NCI-H187 (cell line): ENCODE measurements at regions not wholly inside any gene's neighbourhood (a gene's known extent, or its start where the extent isn't known, plus 50 kb on each side); places are given as distances from the start of the nearest gene placed in this dataset.
"Not testable (repeated sequence)": the region's sequence is repeated elsewhere in the genome, so short reads cannot be mapped to it uniquely, and the experiment has no call there.

ENCODE experiments used
- DNase-seq, 2 experiments: peaks; one replicate each; lab custom pipeline; 2025; lab: John Stamatoyannopoulos, UW

DNA sequence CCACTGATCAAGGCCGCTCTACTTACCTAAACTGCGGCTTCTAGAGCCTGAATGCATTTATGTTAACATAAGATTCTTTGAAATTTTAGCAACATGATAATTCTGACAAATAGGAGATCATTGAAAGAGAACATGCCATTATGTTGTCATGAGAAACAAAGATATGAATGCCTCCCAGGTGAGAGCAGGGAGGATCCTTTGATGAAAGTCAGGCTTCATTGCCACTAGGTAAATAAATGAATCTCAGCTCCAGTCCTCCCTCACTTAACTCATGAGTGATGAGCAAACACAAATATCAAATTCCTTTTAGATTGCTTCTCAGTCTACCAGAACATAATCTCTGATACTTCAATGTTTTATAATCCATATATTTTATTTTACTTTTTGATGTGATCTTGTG, 463.2 kb upstream of the CDH7 start:
- peak; percentile 23 to 65 for DNase-seq

DNA sequence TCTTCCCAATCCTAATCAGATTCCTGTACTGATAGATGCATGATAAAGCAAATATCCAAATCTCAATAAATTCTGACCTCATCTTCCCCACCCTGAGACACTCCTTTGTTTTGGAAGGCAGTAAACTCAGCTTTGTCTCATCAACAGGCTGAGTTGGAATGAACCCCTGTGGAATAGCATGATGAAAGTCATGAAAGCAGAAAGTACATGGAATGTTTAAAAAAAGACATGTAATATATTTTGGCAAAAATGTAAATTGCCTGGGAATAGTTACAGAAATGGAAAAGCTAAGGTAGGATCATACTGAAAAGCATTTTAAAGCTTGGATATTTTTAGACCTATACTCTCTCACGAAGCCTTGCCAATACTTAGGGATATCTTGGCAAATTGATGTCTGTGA, 468.7 kb upstream of the CDH7 start:
- no peak for DNase-seq

DNA sequence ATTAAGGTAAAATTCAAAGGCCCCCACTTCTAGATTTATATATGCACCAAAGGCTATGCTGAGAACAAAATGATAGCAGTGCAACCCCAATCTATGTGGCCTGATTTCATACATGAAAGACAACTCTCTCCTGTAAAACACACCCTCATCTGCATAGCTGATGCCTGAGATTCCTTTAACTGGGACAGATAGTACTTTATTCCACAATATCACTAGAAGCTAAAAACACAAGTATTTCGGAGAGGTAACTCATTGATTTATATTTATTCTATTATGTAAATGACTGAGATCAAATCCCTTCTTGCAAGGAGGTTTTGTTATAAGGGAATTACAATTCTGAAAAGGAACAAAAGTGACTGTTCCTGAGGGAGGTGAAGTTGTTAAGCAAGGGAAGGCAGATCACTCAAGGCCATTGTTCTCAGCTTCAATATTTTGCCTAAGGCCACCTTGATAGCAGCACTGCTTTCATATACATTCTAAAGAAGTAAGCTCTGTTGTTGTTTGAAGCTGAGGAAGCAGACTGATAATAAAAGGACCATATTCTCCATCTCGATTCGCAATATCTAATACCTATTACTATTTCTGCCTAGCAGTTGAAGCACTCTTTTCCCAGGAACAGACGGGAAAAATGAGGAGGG, 471.0 kb upstream of the CDH7 start:
- DNase-seq, result no peak

DNA sequence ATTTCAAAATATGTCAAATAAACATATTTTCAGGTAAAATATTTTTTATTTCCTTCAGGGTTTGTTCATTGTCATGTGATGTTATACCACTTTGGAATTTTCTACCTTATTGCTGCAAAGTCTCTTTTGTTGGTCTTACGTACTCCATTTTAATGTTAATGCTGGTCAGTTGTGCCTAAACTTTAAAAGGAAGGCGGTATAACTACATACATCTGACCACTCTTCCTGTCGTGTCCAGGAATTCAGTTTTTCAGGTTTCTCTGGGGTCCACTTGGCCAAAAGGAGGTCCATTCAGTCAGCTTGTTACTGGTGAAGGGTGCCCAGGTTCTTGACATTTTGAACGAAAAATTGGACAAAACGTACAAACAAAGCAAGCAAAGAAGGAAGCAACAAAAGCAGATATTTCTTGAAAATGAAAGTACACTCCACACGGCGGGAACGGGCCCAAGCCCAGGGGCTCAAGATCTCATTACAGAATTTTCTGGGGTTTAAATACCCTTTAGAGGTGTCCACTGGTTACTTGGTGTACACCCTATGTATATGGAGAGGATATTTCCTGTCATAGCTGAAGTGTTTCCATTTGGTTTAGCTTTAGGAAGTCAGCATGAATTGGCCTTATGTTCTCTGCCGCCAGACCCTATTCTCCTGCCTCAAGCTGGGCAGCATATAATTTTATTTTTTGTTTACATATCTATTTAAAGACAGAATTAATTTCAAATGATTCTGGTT, 471.7 kb upstream of the CDH7 start:
- no peak for DNase-seq

DNA sequence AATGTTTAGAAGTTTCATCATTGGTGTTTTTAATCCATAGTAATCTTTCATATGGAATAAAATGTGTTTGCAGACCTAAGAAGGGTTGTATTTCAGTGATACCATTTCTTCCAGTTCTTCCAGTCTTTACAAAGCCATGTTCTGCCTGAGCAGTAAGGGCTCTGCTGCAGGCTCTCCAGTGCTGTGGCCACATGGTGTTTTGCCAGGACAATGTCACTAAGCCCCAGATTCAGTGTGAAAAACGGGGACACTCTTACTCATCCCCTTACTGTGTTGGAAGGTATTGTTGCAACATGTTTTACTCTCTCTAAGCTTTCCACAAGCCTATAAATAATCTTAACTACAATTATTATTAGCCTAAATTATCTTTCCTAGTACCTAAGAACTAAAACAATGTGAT, 481.4 kb upstream of the CDH7 start:
- DNase-seq, result no peak

DNA sequence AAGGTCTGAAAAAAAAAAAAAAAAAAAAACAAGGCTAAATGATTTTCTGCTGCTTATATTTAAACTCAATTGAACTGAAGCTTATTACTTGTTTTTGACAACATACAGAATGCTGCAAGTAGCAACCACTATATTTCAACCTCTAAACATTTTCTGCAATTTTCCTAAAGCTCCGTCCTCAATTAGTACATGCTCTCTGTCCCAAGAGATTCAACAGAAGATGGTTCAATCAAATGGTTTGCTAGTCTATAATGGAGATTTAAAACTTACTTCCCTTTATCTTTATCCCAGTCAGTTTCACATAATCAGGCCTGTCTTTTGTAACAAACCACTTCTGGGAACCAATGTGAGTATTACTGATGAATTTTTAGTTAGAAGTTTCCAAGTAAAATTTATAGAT, 485.1 kb upstream of the CDH7 start:
- no peak for DNase-seq

DNA sequence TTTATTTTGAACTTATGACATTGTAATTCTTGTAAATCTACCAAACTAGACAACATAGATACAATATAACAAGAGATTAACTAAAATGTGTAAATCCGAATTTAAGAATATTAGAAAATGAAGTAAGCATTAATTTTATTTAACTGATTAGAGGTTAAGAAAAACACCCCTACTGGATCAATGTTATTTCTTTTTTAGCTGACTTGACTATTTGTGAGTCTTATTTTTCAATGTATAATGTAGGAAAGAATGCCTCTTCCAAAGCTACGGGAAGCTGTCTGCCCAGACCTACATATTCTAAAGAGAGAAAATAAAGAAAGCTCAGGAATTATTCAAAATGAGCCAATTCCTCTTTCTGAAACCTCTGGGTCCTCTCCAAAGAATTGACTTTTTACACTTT, 490.8 kb upstream of the CDH7 start:
- DNase-seq, result no peak

DNA sequence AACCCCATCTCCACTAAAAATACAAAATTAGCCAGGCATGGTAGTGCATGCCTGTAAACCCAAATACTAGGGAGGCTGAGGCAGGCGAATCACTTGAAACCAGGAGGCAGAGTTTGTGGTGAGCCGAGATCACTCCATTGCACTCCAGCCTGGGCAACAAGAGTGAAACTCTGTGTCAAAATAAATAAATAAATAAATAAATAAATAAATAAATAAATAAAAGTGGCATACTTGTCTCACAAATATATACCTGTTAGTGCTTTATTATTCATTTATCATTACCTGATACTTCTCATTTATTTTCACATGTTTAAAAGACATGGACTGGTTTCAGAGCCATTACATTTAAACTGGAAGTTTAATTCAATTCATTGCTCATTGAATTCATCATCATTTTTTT, 491.4 kb upstream of the CDH7 start:
- DNase-seq, result no peak

DNA sequence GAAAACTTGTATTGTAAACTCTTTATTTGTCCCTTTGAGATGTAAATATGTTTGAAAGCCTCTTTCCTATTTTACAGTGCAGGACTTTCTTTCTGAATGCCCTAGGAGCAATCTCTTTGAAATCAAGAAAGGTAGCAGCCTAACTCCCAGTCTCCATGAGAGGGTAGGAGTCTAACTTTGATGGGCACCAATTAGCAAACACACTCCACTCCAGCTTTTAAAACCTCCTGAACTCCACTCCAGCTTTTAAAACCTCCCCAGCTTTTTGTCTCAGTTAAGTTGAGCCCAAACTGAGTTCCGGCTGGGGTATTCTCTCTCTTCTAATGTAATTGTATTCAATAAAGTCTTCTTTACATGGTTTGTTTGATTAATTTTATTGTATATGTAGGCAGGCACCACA, 493.7 kb upstream of the CDH7 start:
- no peak for DNase-seq

DNA sequence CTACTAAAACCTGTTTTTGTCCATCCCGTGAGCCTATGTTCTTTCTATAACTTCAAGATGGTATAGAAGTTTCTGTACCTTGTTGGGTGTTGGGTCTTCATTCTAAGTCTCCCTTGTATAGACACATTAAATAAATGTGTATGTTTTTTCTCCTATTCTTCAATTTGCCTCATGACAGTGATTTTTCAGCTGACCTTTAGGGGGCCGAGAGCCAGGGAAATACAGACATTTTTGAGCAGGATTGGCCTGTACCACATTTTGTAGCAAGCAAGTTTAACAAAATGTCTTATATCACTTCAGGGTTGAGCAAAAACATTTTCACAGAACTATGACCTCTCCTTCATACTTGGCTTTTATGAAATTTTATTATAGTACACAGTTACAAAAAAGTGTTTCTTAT, 495.4 kb upstream of the CDH7 start:
- DNase-seq, result no peak

DNA sequence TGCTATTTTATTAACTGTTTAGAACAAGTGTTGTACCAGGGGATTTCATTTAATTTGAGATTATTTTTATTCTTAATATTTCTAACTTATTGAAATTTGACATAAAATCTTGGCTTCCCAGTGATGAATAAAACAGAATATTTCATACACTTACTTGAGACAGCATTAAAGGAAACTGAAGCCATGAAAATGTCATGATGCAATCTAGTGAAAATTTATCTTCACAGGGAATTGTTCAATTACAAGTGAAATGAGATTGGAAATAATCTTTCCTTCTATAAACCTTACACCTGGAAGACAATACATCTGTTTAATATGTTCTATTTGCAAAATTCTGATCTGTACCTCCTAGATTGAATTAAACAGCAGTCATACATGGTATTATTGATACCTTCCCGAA, 511.0 kb upstream of the CDH7 start:
- DNase-seq, result no peak

DNA sequence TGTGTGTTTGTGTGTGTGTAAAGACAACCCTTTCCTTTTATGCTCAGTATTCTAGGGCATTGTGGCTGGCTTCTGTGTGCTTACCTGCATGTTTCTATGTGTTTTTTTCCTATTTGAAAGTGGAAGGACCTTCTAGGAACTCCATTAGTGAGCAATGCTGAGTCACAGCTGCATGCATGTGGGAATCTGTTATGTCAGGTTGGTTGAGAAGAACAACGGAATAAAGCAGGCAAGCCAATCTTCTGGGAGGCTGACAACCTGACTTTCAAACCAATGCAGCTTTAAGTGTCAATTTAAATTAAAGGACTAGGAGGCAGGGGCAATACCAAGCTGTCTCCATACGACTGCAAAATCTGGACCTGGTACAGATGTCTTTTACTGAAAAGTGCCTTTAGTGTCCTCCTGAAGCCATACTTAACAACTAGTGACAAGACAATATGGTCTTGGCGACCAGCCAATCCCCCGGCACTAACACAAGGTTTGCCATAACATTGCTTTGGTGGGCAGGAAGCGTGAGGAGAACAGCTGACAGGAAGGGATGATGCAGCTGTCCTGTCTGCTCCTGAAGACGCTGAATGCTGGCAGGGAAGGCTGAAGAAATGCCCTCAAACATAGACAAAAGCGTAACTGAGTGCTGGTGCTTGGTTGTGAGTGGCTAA, 514.7 kb upstream of the CDH7 start:
- DNase-seq, result peak; percentile 25 to 37

DNA sequence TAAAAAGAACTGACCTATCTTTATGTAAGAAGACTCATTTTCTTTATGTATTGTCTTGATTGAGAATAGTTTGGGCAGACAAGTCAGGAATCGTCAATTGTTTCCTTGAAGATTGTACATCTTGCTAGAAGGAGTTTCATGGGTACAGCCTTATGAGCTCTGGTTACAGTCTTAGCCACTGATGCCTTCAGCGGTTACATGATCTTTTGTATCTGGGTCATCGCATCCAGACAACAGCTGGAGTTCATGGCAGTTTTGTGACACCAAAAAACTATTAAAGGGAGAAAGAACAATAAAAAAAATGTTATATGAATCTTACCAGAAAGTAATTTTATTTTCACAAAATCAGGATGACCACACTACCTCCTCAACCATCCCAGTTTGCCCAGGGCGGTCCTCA, 520.5 kb upstream of the CDH7 start:
- no peak for DNase-seq

DNA sequence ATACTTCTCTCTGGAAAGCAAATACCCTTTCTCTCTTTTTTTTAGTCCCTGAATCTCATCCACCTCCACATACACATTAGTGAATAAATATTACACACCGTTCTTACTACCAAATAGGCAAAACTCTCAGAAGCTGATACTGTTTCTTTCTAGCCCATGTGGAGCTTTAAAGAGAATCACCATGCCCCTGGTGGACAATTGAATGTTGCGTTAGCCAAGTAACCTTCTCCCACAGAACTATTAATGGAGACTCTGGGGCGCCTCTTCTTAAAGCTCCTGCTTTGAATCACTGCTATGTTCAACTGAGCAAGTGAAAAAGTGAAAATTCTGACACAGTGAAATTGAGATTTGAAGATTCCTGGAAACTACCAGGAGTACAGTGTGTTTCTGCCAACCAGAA, 522.8 kb upstream of the CDH7 start:
- DNase-seq, result no peak

DNA sequence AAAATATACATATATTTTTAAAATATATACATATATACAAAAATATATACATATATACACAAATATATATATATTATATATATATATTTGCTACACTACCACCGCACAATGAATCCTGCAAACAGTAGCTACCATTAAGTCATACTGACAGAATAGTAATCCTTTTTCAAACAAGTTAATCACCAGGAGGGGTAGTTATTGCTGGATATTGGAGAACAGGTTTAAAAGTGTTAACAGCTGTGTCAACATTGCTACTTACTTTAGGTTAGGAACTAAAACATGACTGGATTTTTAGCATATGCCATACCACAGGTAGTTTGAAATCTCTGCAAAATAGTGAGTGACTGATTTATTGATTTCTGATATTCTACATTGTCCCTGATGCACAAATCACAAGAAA, 529.1 kb upstream of the CDH7 start:
- DNase-seq, result no peak

DNA sequence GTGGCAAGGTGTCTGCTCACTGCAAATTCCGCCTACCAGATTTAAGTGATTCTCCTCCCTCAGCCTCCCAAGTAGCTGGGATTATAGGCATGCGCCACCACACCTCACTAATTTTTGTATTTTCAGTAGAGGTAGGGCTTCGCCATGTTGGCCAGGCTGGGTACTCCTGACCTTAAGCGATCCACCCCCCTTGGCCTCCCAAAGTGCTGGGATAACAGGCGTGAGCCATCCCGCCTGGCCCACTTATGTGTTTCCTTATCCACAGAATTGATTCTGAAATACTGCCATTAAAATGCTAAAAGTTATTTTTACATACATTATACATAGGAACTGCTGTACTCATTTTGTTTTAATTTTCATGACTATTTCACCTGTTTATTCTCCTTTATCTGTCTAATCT, 529.7 kb upstream of the CDH7 start:
- no peak for DNase-seq

DNA sequence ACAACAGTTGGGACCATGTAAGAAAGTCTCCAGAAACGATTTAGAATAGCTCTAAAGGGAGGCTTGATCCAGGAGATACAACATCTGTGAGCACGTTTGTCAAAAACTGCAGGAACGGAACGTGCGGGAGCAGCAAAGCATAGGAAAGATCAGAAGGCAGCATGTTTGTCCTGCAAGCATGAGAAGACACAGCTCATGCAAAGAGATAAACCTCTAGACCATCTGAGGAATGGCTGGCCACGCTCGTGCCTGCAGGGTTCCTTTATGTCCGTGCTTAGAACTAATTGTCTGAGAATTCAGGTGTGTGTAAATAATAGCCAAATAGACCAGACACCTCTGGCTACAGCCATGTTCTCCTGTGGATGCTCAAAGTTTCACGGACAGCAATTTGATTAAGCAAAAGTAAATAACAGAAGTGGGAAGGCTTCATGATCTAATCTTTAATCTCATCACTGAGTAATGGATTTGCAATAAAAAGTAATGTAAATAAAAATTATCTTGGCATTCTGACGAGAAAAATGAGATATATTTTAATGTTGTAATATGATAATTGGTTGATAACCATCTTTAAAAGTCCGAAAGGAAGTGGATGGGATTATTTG, 534.8 kb upstream of the CDH7 start:
- DNase-seq, result no peak

DNA sequence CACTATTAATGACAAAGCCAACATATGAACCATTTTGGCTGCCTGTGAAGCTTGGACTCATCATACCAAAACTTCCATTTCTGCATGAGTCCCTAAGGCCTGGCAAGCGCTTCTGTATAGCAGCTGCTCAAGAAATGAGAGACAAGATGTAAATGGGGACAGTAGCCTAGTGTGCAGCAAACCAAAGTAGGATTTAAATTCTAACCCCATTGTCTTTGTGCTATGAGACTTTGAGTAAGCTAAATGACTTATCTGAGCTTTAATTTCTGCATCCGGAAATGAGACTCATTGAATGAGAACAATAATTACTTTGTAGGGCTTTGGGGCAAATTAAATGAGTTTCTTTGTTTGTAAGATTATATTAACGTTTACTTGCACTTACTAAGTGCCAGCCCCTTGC, 536.4 kb upstream of the CDH7 start:
- no peak for DNase-seq

DNA sequence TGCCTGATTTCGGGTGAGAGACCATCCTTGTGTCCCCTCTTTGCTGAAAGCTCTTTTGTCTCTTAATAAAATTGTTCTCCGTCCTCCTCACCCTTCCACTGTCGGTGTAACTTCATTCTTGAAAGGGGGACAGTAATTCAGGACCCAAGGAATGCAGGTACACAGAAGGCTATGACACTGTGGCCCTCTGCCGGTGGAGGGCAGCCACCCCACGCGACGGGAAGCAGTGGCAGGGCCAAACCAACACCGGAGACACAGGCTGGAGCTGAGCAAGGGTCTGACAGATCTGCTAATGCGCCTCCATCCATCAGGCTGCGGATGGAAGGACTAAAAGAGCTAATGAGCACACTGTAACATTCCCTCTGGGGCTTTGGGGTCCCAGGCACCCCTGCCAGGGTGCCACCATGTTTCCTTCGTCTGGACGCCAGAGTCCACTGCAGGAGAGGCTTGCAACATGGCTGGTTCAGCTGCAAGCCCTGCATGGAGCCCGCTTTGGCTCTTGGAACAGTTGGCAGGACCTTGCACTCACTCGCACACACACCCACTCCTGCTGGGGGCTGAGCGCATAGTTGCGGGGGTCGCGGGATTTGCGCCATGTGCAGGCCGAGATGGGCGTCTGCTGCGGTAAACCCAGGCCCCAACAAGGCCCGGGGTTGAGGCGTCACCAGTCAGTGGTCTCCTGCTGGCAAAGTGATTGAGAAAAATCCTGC, 544.1 kb upstream of the CDH7 start:
- no peak for DNase-seq

DNA sequence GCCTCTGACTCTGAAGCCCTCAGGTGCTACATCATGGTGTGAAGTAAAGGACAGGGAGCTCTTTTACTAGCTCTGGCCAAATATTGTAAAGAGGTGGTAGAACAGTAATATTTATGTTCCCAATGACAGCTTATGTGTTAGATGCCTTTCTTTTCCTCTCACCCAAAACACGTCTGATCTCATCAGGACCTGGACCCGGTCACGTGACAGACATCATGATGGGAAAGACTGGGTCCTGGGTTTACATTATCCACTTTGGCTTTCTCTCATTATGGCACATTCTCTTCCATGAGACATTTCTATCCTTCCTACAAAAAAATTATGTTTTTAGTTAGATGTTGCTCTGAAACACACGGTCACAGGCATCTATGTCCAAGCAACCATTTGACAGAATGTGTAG, 548.7 kb upstream of the CDH7 start:
- no peak for DNase-seq

DNA sequence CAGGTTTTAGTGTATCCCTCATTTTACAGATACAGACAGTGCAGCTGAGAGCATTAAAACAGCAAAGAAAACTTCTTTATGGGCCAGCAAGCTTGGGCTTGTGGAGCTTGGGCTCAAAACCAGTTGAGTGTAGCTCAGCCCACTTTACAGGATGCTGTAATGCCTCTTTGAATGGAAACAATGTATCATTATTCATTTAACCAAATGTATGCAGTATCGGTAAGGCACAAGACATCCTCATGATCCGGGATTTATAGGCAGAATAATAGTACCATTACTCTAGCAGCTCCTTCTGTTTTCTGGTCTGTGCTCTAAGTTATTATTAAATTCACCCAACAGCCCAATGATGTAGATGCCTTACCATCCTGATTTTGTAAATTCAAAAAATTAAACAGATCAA, 575.1 kb upstream of the CDH7 start:
- no peak for DNase-seq

DNA sequence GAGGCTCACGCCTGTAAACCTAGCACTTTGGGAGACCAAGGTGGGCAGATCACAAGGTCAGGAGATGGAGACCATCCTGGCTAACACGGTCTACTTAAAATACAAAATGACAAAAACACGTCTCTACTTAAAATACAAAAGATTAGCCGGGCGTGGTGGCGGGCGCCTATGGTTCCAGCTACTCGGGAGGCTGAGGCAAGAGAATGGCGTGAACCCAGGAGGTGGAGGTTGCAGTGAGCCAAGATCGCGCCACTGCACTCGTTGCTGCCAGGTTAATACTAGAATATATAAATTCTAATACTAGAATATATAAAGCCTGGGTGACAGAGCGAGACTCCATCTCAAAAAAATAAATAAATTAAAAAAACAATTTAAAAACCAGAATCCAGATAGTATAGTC, 588.7 kb upstream of the CDH7 start:
- not testable (repeated sequence) for DNase-seq
